K562 (cell line): ENCODE measurements at regions not wholly inside any gene's neighbourhood (a gene's known extent, or its start where the extent isn't known, plus 50 kb on each side); places are given as distances from the start of the nearest gene placed in this dataset.

Experiments
- ATAC-seq: fragments of 200-7000 bp; cut with Tn5 transposase; 3 replicates; pipeline ENCODE4 v1.9.1; 2020; ENCODE audit warnings: moderate library complexity
- BruUV-seq: library from RNA; stranded (reverse); fragments of 400-500 nt; replicated peaks from 2 replicates; lab custom pipeline; 2021; lab: Mats Ljungman, UMichigan
- CTCF ChIA-PET: fragments of 300-600 bp; formaldehyde crosslinking; extraction: SDS; loops from one replicate; lab custom pipeline; 2021; ENCODE audit warnings: low intra/inter-chr PET ratio; lab: Yijun Ruan, JAX
- POLR2A ChIA-PET: fragments of 300-600, 350-650 bp; sonication (Branson Sonifier 250); formaldehyde crosslinking; extraction: SDS; loops from one replicate; lab custom pipeline; 2021; ENCODE audit warnings: antibody characterized with exemption, inconsistent platforms; lab: Yijun Ruan, JAX
- DNase-seq, 4 experiments: peaks; one replicate each; pipeline versions ENCODE4 v3.0.0 to v3.0.0-alpha.2; 2011 to 2018; ENCODE audit warnings: low spot score in 3 of 4, mixed read lengths in 3 of 4; ENCODE audit errors: extremely low read depth in 1 of 4
- FAIRE-seq: peaks from 2 replicates; lab custom pipeline; 2011; peaks lifted over from hg19 to GRCh38; lab: Jason Lieb, UNC
- H2AFZ ChIP-seq: 2 replicates; pipeline ENCODE4 v1.6.0; 2011; ENCODE audit warnings: low read depth, low read length, control low read depth, inconsistent platforms
- H3K27ac ChIP-seq: fragments of 200-600 bp; 3 replicates; pipeline ENCODE4 v1.8.0; 2011; ENCODE audit warnings: low read depth, mild to moderate bottlenecking, control low read depth, inconsistent platforms, low read length, moderate library complexity, mixed read lengths; ENCODE audit errors: extremely low read depth
- H3K27me3 ChIP-seq, 2 experiments: fragments of 300-600 bp in 1 of 2; 2 replicates in 1 of 2; 3 replicates in 1 of 2; pipeline versions ENCODE4 v1.6.0 to v1.8.0; 2011; ENCODE audit warnings: inconsistent platforms in 2 of 2, low read length in 2 of 2, mild to moderate bottlenecking in 1 of 2, mixed read lengths in 1 of 2, moderate library complexity in 1 of 2; ENCODE audit not compliant: control insufficient read depth in 2 of 2, insufficient read depth in 2 of 2
- H3K36me3 ChIP-seq: fragments of 300-600 bp; 3 replicates; pipeline ENCODE4 v1.8.0; 2011; ENCODE audit warnings: mild to moderate bottlenecking, low read length, inconsistent platforms; ENCODE audit not compliant: control insufficient read depth, insufficient read depth
- H3K4me1 ChIP-seq, 2 experiments: fragments of 200-600 bp in 1 of 2; replicated peaks in 1 of 2; 2 replicates in 1 of 2; 3 replicates in 1 of 2; pipeline versions ENCODE4 v1.5.1 to v1.8.0; 2011; ENCODE audit warnings: inconsistent platforms in 2 of 2, low read length in 2 of 2, mild to moderate bottlenecking in 1 of 2, mixed read lengths in 1 of 2, moderate library complexity in 1 of 2; ENCODE audit not compliant: control insufficient read depth in 2 of 2, insufficient read depth in 2 of 2
- H3K4me2 ChIP-seq: 2 replicates; pipeline ENCODE4 v1.6.1; 2011; ENCODE audit warnings: low read length, control low read depth, inconsistent platforms, mixed read lengths; ENCODE audit not compliant: insufficient read depth
- H3K4me3 ChIP-seq: fragments of 200-600 bp; sonication (generic), shearing (Covaris generic); 2 replicates; pipeline ENCODE4 v1.5.1; 2016; ENCODE audit warnings: control low read depth, inconsistent platforms
- H3K79me2 ChIP-seq: fragments of 200-600 bp; 3 replicates; pipeline ENCODE4 v1.8.0; 2011; ENCODE audit warnings: low read length, inconsistent platforms; ENCODE audit not compliant: control insufficient read depth, insufficient read depth
- H3K9ac ChIP-seq, 2 experiments: 2 replicates each; pipeline versions ENCODE4 v1.6.0 to v1.6.1; 2011; ENCODE audit warnings: low read depth in 2 of 2, low read length in 2 of 2, control low read depth in 1 of 2, inconsistent platforms in 1 of 2, mild to moderate bottlenecking in 1 of 2, mixed read lengths in 1 of 2; ENCODE audit not compliant: insufficient read depth in 1 of 2
- H3K9me1 ChIP-seq: one replicate; pipeline ENCODE4 v1.6.0; 2011; ENCODE audit warnings: inconsistent platforms, mild to moderate bottlenecking, low read length, moderate library complexity; ENCODE audit not compliant: control insufficient read depth, insufficient read depth
- H3K9me3 ChIP-seq: replicated peaks from 2 replicates; pipeline ENCODE4 v1.5.1; 2011; ENCODE audit warnings: low read depth, low read length, inconsistent platforms; ENCODE audit not compliant: control insufficient read depth, insufficient read depth
- H4K20me1 ChIP-seq: replicated peaks from 2 replicates; pipeline ENCODE4 v1.6.1; 2011; ENCODE audit warnings: low read length, inconsistent platforms, mixed read lengths; ENCODE audit not compliant: control insufficient read depth, insufficient read depth
- AFF1 ChIP-seq, 2 experiments: fragments of 450-650 bp; IDR thresholded peaks; 2 replicates each; pipeline ENCODE4 v1.6.1; 2018; ENCODE audit warnings: mild to moderate bottlenecking in 2 of 2, low read depth in 1 of 2; ENCODE audit not compliant: partially characterized antibody in 2 of 2
- CCNT2 ChIP-seq: IDR thresholded peaks from 2 replicates; pipeline ENCODE4 v1.6.1; 2011; ENCODE audit warnings: borderline replicate concordance, low read depth, mild to moderate bottlenecking, moderate library complexity, mixed read lengths, low read length; ENCODE audit not compliant: insufficient read length; ENCODE audit errors: extremely low read depth
- EGR1 ChIP-seq: fragments of 450-650 bp; conservative IDR thresholded peaks from 2 replicates; pipeline ENCODE4 v1.6.1; 2017; ENCODE audit warnings: mild to moderate bottlenecking
- GTF2F1 ChIP-seq: IDR thresholded peaks from 2 replicates; pipeline ENCODE4 v1.6.1; 2011; ENCODE audit warnings: low read depth, low read length, improper control_type of control experiment
- KDM4B ChIP-seq, 2 experiments: fragments of 450-650 bp in 1 of 2; sonication (generic) in 1 of 2; IDR thresholded peaks; 2 replicates each; pipeline ENCODE4 v1.6.1; 2016 to 2017; ENCODE audit warnings: borderline replicate concordance in 2 of 2, antibody characterized with exemption in 1 of 2, low read depth in 1 of 2, mild to moderate bottlenecking in 1 of 2
- LCOR ChIP-seq: sonication (generic); formaldehyde crosslinking; IDR thresholded peaks from 2 replicates; pipeline ENCODE4 v1.8.0; 2022; ENCODE audit warnings: mild to moderate bottlenecking, missing genetic modification reagents
- RERE ChIP-seq: sonication (generic); formaldehyde crosslinking; IDR thresholded peaks from 2 replicates; pipeline ENCODE4 v1.8.0; 2023; ENCODE audit warnings: missing genetic modification reagents, mild to moderate bottlenecking, borderline replicate concordance
- TEAD4 ChIP-seq, 2 experiments: sonication (generic) in 1 of 2; formaldehyde crosslinking in 1 of 2; IDR thresholded peaks; 2 replicates each; pipeline versions ENCODE4 v1.6.1 to v1.8.0; 2012 to 2022; ENCODE audit warnings: borderline replicate concordance in 1 of 2, inconsistent platforms in 1 of 2, low read length in 1 of 2, mild to moderate bottlenecking in 1 of 2, missing genetic modification reagents in 1 of 2
- THRAP3 ChIP-seq: fragments of 450-650 bp; IDR thresholded peaks from 2 replicates; pipeline ENCODE4 v1.6.1; 2016; ENCODE audit warnings: mild to moderate bottlenecking, inconsistent platforms, borderline replicate concordance
- XRCC5 ChIP-seq: fragments of 200-400 bp; formaldehyde crosslinking; IDR thresholded peaks from 2 replicates; pipeline ENCODE4 v1.6.1; 2017; ENCODE audit warnings: low read depth, mild to moderate bottlenecking, low read length
- ZEB2 ChIP-seq: fragments of 450-650 bp; IDR thresholded peaks from 2 replicates; pipeline ENCODE4 v1.6.1; 2016
- ZNF146 ChIP-seq: IDR thresholded peaks from one replicate; pipeline ENCODE4 v1.6.1; 2018; ENCODE audit warnings: missing compliant biosample characterization; ENCODE audit not compliant: unreplicated experiment
- ZNF707 ChIP-seq: fragments of 250-450 bp; sonication (Bioruptor Pico); conservative IDR thresholded peaks from 2 replicates; pipeline ENCODE4 v1.8.0; 2022; ENCODE audit warnings: inconsistent platforms, mild to moderate bottlenecking, moderate library complexity
- WGBS: fragments of 100-300 bp; shearing (Covaris generic); methylation state at CpG from one replicate; pipeline ENCODE4 v1.1.6; 2016; ENCODE audit warnings: low coverage, mixed read lengths; ENCODE audit not compliant: insufficient coverage; ENCODE audit errors: missing lambda C conversion rate; 5-methylcytosine and 5-hydroxymethylcytosine counted together
- in situ Hi-C: fragments of 300-500 bp; cut with MboI; formaldehyde crosslinking; loops from 4 replicates; pipeline ENCODE4 v1.15.0; 2018; ENCODE audit warnings: inconsistent platforms, mixed read lengths
- intact Hi-C: fragments of 100-400 bp; cut with micrococcal nuclease; formaldehyde crosslinking; loops from 2 replicates; pipeline ENCODE4 v1.14.2; 2022

GRCh38 chr9:71607461-71607881, 160.8 kb downstream of the CEMIP2 start:
- Histone ChIP-seq H3K36me3 (no peaks in the 10 kb centered on the region), H2AFZ (no peak overlapping the region), H3K4me2 (no peak overlapping the region), H3K9me3 (no peaks in the 10 kb centered on the region), H3K9me1 (no peaks in the 10 kb centered on the region), H3K4me3 (no peak overlapping the region), H3K27ac (no peak overlapping the region), H3K9ac (no peak overlapping the region), H3K27me3 (no peaks in the 10 kb centered on the region), H4K20me1 (no peaks in the 10 kb centered on the region), H3K79me2 (no peaks in the 10 kb centered on the region), H3K4me1 (no peaks in the 10 kb centered on the region)
- no TSS peak for BruUV-seq
- DNase-seq (no peak), ATAC-seq (no peak), FAIRE-seq (no peak)
- ChIA-PET POLR2A (no interaction called here), CTCF (interaction anchor here (0.6 kb wide), 1 partner anchor 149 kb away, joined by 3 read pairs; no protein-coding TSS in a partner anchor)
- 49% methylated on average over 5 of the region's 5 CpGs for WGBS
- in situ Hi-C loops (no loop called here), intact Hi-C loops (loop anchor here (10.0 kb wide), 1 partner anchor 323 kb away; no protein-coding TSS in a partner anchor)
- TF ChIP-seq TEAD4 (IDR thresholded peaks at IDR 0.05; ENCODE audit: low read length) (no peak), TEAD4 (CRISPR knock-in tag; IDR thresholded peaks at IDR 0.05; ENCODE audit: borderline replicate concordance) (no peak), KDM4B (IDR thresholded peaks at IDR 0.05; ENCODE audit: borderline replicate concordance in 2 of 2, low read depth in 1 of 2) (no peak), RERE (CRISPR knock-in tag) (no peak), ZNF146 (CRISPR knock-in tag) (no peak), XRCC5 (no peak), AFF1 (IDR thresholded peaks at IDR 0.05; ENCODE audit: low read depth in 1 of 2, partially characterized antibody in 2 of 2) (no peak), CCNT2 (no peak), ZEB2 (no peak), LCOR (CRISPR knock-in tag) (no peak), GTF2F1 (no peak), EGR1 (no peak), THRAP3 (no peak), ZNF707 (CRISPR knock-in tag) (no peak)
